Activated naive CD8-positive, alpha-beta T cell treated with anti-CD3 and anti-CD28 coated beads, Interleukin-2, amount 50 U/mL, for 24 hours (primary cell): ENCODE measurements at regions not wholly inside any gene's neighbourhood (a gene's known extent, or its start where the extent isn't known, plus 50 kb on each side); places are given as distances from the start of the nearest gene placed in this dataset.
"Not testable (repeated sequence)": the region's sequence is repeated elsewhere in the genome, so short reads cannot be mapped to it uniquely, and the experiment has no call there.

Source experiments
- ATAC-seq: fragments of 150-1000 bp; cut with Tn5 transposase; one replicate; pipeline ENCODE4 v1.10.0; 2021
- DNase-seq: peaks from one replicate; pipeline ENCODE4 v3.0.0; 2021
- H3K27ac Mint-ChIP-seq: one replicate; pipeline ENCODE4 v1.8.0; 2021; ENCODE audit warnings: mild to moderate bottlenecking, mixed read lengths
- H3K27me3 Mint-ChIP-seq: one replicate; pipeline ENCODE4 v1.8.0; 2021; ENCODE audit warnings: mixed read lengths
- H3K36me3 Mint-ChIP-seq: one replicate; pipeline ENCODE4 v1.8.0; 2021; ENCODE audit warnings: low read depth, mixed read lengths
- H3K4me1 Mint-ChIP-seq: one replicate; pipeline ENCODE4 v1.8.0; 2021; ENCODE audit warnings: mixed read lengths
- H3K4me3 Mint-ChIP-seq: one replicate; pipeline ENCODE4 v1.8.0; 2021; ENCODE audit warnings: mild to moderate bottlenecking, moderate library complexity, mixed read lengths
- H3K9me3 Mint-ChIP-seq: one replicate; pipeline ENCODE4 v1.8.0; 2021; ENCODE audit warnings: mixed read lengths

DNA sequence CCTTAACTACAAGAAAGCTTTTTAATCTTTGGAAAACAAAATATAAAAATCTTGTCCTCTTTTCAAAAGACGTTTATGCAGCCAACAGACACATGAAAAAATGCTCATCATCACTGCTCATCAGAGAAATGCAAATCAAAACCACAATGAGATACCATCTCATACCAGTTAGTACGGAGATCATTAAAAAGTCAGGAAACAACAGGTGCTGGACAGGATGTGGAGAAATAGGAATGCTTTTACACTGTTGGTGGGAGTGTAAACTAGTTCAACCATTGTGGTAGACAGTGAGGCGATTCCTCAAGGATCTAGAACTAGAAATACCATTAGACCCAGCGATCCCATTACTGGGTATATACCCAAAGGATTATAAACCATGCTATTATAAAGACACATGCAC, 1255.0 kb downstream of the ROBO1 start:
- H3K27me3 Mint-ChIP-seq, H3K27ac Mint-ChIP-seq, H3K36me3 Mint-ChIP-seq, ATAC-seq, DNase-seq, H3K4me1 Mint-ChIP-seq, H3K4me3 Mint-ChIP-seq: not testable (repeated sequence)
- H3K9me3 Mint-ChIP-seq: peaks cover 12% of the 10 kb centered on the region

DNA sequence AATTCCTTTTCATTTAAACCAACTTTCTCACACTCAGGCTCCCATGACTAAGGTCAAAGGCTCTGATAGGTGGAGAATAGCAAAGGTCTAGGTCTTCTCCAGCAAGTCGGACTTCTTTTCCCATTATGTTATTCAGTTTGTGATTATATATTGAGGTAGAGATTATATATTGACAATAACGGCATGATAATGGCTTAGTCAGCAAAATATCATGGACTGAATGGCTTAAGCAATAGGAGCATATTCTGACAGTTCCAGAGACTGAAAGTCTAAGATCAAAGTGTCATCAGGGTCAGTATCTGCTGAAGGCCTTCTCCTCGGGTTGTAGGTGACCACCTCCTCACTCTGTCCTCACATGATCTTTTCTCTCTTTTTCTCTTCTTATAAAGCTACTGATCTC, 1251.4 kb downstream of the ROBO1 start:
- H3K27ac Mint-ChIP-seq: no peak overlapping the region
- H3K9me3 Mint-ChIP-seq: peaks cover 8% of the 10 kb centered on the region
- ATAC-seq: no peak
- no peak overlapping the region for H3K4me3 Mint-ChIP-seq
- no peaks in the 10 kb centered on the region for H3K27me3 Mint-ChIP-seq
- no peaks in the 10 kb centered on the region for H3K4me1 Mint-ChIP-seq
- DNase-seq: no peak
- no peaks in the 10 kb centered on the region for H3K36me3 Mint-ChIP-seq

DNA sequence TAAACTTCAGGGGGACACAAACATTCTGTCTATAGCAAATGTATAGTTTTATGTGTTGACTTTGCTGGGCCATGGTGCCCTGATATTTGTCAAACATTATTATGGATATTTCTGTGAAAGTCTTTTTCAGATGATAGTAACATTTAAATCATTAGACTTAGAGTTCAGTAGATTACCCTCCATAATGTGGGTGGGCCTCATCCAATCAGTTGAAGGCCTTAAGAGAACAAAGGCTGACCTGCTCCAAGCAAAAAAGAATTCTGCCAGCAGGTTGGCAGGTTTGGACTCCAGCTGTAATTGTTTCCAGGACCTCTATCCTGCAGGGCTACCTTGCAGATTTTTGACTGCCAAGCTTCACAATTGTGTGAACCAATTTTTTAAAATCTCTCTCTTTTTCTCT, 1250.9 kb downstream of the ROBO1 start:
- no peaks in the 10 kb centered on the region for H3K27me3 Mint-ChIP-seq
- H3K4me1 Mint-ChIP-seq: no peaks in the 10 kb centered on the region
- no peak overlapping the region for H3K27ac Mint-ChIP-seq
- ATAC-seq (no peak), DNase-seq (no peak)
- H3K36me3 Mint-ChIP-seq: no peaks in the 10 kb centered on the region
- H3K9me3 Mint-ChIP-seq: peaks cover 8% of the 10 kb centered on the region
- no peak overlapping the region for H3K4me3 Mint-ChIP-seq

DNA sequence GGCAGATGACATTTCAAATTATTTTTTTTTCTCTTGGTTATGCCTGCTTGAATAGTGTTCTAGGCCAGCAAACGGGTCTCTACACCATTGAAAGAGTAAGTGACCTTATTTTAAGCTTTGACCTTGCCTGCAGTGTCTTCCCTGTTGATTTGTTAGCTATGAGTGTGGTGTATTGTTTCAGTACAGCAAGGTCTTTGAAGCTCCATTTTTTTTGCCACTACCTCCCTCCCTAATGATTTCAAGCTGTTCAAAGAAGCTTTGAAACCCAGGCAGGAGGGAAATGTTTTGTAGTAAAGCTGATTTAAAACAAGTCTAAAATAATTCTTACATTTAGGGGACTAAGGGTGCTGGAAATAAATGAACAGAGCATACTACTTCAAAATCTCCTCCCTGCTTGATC, 1249.8 kb downstream of the ROBO1 start:
- H3K36me3 Mint-ChIP-seq: no peaks in the 10 kb centered on the region
- no peak overlapping the region for H3K27ac Mint-ChIP-seq
- H3K4me1 Mint-ChIP-seq: no peaks in the 10 kb centered on the region
- H3K9me3 Mint-ChIP-seq: peaks cover 4% of the 10 kb centered on the region
- no peaks in the 10 kb centered on the region for H3K27me3 Mint-ChIP-seq
- ATAC-seq: no peak
- DNase-seq: no peak
- no peak overlapping the region for H3K4me3 Mint-ChIP-seq

DNA sequence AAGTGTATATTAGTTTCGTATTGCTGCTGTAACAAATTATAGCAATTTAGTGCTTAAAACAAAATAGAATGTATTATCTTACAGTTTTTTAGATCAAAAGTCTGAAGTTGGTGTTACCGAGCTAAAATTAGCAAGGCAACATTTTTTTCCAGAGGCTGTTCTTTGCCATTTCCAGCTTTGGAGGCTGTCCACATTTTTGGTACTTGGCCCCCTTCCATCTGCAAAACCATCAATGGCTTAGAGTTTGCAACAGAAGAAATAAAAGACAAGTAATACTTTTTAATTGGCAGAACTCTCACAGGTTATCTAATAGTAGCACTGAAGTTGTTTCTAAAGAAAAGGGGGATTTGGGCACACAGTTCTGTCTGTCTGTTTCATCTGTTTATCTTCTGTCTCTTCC, 1248.5 kb downstream of the ROBO1 start:
- no peak overlapping the region for H3K27ac Mint-ChIP-seq
- H3K4me3 Mint-ChIP-seq: no peak overlapping the region
- H3K36me3 Mint-ChIP-seq: no peaks in the 10 kb centered on the region
- H3K9me3 Mint-ChIP-seq: peaks cover 8% of the 10 kb centered on the region
- no peaks in the 10 kb centered on the region for H3K4me1 Mint-ChIP-seq
- ATAC-seq (no peak), DNase-seq (no peak)
- no peaks in the 10 kb centered on the region for H3K27me3 Mint-ChIP-seq

DNA sequence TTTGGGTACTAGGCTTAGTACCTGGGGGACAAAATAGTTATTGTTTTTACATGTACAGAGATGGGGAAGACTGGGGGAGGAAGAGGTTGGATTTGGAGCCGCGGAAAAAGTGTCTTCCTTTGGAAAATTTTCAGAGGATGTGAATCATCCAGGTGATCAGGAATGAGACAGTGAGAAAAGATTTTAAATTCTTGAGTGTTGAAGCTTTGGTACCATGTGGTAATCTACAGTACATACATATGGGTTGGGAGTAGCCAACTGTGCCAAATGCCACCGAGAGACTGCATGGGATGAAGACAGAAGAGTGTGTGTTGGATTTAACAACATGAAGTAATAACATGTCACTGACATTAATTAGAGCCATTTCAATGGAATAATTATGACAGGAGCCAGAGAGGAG, 1238.2 kb downstream of the ROBO1 start:
- ATAC-seq (no peak), DNase-seq (no peak)
- Mint-ChIP-seq H3K36me3 (no peaks in the 10 kb centered on the region), H3K4me1 (no peaks in the 10 kb centered on the region), H3K4me3 (no peak overlapping the region), H3K9me3 (peaks cover 21% of the 10 kb centered on the region), H3K27me3 (no peaks in the 10 kb centered on the region), H3K27ac (no peak overlapping the region)

DNA sequence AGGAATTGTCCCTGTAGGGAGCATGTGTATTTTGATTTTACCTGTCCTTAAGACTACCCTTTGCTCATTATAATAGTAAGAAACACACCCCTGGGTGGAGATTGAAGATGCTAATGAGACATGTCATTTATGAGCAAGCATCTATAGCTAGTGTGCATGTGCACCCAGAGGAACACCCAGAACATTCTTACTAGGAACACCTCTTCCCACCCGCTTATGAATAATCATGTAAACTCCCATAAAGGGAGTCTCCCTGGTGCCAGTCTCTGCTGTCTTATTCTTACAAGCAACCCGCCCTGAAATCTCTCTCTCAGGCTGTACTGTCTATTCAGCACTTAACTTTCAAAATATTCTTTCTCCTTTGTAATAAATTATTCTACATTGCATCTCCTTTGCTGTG, 1227.3 kb downstream of the ROBO1 start:
- no peak for ATAC-seq
- H3K27me3 Mint-ChIP-seq: no peaks in the 10 kb centered on the region

DNA sequence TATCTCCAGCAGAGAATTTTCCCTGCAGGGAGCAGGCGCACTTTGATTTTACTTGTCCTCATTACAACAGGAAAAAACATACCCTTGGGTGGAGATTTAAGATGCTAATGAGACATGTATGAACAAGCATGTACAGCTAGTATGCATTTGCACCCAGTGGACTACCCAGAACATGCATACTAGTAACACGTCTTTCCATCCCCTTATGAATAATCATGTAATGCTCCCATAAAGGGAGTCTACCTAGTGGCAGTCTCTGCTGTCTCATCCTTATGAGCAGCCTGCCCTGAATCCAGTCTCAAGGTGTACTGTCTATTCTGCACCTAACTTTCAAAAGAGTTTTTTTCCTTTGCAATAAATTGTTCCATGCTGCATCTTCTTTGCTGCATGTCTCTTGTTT, 1222.0 kb downstream of the ROBO1 start:
- Mint-ChIP-seq H3K4me3 (no peak overlapping the region), H3K9me3 (peaks cover 25% of the 10 kb centered on the region), H3K4me1 (no peaks in the 10 kb centered on the region), H3K27ac (no peak overlapping the region), H3K36me3 (no peaks in the 10 kb centered on the region), H3K27me3 (no peaks in the 10 kb centered on the region)
- no peak for ATAC-seq
- no peak for DNase-seq

More for the DNA sequence above, 1227.3 kb downstream of the ROBO1 start:
- Mint-ChIP-seq H3K4me3 (no peak overlapping the region), H3K36me3 (no peaks in the 10 kb centered on the region), H3K9me3 (peaks cover 9% of the 10 kb centered on the region), H3K4me1 (no peaks in the 10 kb centered on the region), H3K27ac (no peak overlapping the region)
- no peak for DNase-seq
